DOHH2 (cell line): ENCODE measurements at regions not wholly inside any gene's neighbourhood (a gene's known extent, or its start where the extent isn't known, plus 50 kb on each side); places are given as distances from the start of the nearest gene placed in this dataset.

Experiments used
- EZH2phosphoT487 ChIP-seq: fragments of 200-600 bp; sonication (generic); IDR thresholded peaks from 2 replicates; pipeline ENCODE4 v1.6.1; 2017; ENCODE audit warnings: borderline replicate concordance, mild to moderate bottlenecking, antibody characterized with exemption, low read length, moderate library complexity, mixed read lengths
- TF ChIP-seq, protein P1 (sequence below): fragments of 200-600 bp; sonication (generic); IDR thresholded peaks from one replicate; pipeline ENCODE4 v1.5.1; 2014; ENCODE audit warnings: antibody characterized with exemption, mild to moderate bottlenecking, low read depth, low read length; ENCODE audit not compliant: poor library complexity, severe bottlenecking

DNA sequence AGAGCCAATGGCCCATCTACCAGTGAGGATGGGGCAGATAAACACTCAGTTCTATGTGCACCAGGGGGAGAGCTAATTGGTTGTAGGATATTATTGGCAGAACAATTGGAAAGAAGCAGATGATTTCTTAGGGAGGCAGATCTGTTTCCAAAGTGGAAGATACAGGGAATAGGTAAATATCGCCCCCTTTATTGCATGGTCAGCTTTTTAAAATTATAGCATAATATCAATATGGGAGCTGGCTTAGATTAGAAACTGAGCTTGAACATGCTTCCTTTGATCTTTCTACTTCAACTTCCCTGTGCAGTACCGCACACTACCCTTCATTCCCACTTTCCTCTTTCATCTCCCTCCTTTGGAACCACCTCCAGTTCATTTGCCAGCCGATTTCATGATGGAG is 64.0 kb upstream of the PLXNA2 start:
- TF ChIP-seq, protein P1, sequence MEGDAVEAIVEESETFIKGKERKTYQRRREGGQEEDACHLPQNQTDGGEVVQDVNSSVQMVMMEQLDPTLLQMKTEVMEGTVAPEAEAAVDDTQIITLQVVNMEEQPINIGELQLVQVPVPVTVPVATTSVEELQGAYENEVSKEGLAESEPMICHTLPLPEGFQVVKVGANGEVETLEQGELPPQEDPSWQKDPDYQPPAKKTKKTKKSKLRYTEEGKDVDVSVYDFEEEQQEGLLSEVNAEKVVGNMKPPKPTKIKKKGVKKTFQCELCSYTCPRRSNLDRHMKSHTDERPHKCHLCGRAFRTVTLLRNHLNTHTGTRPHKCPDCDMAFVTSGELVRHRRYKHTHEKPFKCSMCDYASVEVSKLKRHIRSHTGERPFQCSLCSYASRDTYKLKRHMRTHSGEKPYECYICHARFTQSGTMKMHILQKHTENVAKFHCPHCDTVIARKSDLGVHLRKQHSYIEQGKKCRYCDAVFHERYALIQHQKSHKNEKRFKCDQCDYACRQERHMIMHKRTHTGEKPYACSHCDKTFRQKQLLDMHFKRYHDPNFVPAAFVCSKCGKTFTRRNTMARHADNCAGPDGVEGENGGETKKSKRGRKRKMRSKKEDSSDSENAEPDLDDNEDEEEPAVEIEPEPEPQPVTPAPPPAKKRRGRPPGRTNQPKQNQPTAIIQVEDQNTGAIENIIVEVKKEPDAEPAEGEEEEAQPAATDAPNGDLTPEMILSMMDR = no peak
- no peak for TF ChIP-seq EZH2phosphoT487
